ENCODE measurements at regions not wholly inside any gene's neighbourhood (a gene's known extent, or its start where the extent isn't known, plus 50 kb on each side); places are given as distances from the start of the nearest gene placed in this dataset.

- no peak for TF ChIP-seq CTCF (conservative IDR thresholded peaks at IDR 0.05 in 1 of 2, IDR thresholded peaks at IDR 0.05 in 1 of 2; ENCODE audit: low read depth in 1 of 2, low read length in 2 of 2)
- no peak for TF ChIP-seq EZH2 (IDR thresholded peaks at IDR 0.05; ENCODE audit: low read length, missing control alignments)
These were observed 821.1 kb downstream of the TRIB2 start for GRCh38 chr2:13537771-13538349.
